Stimulated activated memory B cell treated with anti-CD40 and anti-IgM and Interleukin-4, amounts not matched to agents 10 μg/mL and 1 μg/mL and 100 μg/mL, for 72 hours (primary cell): ENCODE measurements at regions not wholly inside any gene's neighbourhood (a gene's known extent, or its start where the extent isn't known, plus 50 kb on each side); places are given as distances from the start of the nearest gene placed in this dataset.

Experiments used
- ATAC-seq: fragments of 150-1000 bp; cut with Tn5 transposase; 2 replicates; pipeline ENCODE4 v1.10.0; 2021
- H3K27ac Mint-ChIP-seq: one replicate; pipeline ENCODE4 v1.8.0; 2022; ENCODE audit warnings: mild to moderate bottlenecking, mixed read lengths
- H3K27me3 Mint-ChIP-seq: one replicate; pipeline ENCODE4 v1.8.0; 2022; ENCODE audit warnings: mixed read lengths
- H3K36me3 Mint-ChIP-seq: one replicate; pipeline ENCODE4 v1.8.0; 2022; ENCODE audit warnings: mixed read lengths
- H3K4me1 Mint-ChIP-seq: one replicate; pipeline ENCODE4 v1.8.0; 2022; ENCODE audit warnings: mixed read lengths
- H3K4me3 Mint-ChIP-seq: one replicate; pipeline ENCODE4 v1.8.0; 2022; ENCODE audit warnings: mild to moderate bottlenecking, moderate library complexity, mixed read lengths
- H3K9me3 Mint-ChIP-seq: one replicate; pipeline ENCODE4 v1.8.0; 2022; ENCODE audit warnings: mixed read lengths

DNA sequence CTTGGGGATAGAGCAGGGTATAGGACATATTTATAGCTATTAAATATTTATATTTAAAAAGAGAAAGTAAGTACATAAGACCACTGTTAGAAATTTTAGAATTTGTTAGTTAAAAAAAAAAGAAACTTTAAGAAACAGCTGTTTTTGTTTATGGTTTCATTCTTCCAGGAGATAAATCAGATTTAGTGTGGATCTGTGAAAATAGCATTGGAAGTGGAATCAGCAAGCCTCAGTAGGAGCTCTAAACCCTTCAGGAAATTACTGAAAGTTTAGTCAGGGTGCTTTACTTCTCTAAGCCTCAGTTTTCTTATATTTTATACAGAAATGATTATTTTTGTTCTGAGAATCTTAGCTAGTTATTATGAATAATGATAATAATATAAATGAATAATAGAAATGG is 316.0 kb upstream of the NOVA1 start:
- Mint-ChIP-seq H3K36me3 (no peaks in the 10 kb centered on the region), H3K27ac (no peak overlapping the region), H3K4me3 (no peak overlapping the region), H3K4me1 (no peaks in the 10 kb centered on the region), H3K9me3 (peaks cover 8% of the 10 kb centered on the region), H3K27me3 (no peaks in the 10 kb centered on the region)
- ATAC-seq = no peak

DNA sequence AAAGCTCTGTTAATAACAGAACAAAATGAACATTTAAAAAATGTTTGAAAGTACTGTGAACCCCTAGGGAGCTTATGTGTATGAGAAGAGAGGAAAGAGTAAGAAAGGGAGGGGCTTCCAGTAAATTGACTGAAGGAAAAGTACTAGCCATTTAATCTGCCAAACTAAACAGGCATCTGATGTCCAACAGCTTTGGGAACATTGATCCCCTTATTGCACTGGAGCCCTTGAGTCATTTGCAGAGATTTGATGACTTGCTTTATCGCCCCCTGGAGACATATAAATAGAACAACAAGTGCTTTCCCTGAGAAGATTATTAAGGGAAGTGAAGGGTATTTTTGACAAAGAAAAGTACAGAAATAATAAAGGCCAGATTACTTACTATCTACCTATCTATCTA is 319.3 kb upstream of the NOVA1 start:
- ATAC-seq = no peak
- Mint-ChIP-seq H3K36me3 (no peaks in the 10 kb centered on the region), H3K9me3 (peaks cover 8% of the 10 kb centered on the region), H3K4me1 (no peaks in the 10 kb centered on the region), H3K27ac (no peak overlapping the region), H3K27me3 (no peaks in the 10 kb centered on the region), H3K4me3 (no peak overlapping the region)

DNA sequence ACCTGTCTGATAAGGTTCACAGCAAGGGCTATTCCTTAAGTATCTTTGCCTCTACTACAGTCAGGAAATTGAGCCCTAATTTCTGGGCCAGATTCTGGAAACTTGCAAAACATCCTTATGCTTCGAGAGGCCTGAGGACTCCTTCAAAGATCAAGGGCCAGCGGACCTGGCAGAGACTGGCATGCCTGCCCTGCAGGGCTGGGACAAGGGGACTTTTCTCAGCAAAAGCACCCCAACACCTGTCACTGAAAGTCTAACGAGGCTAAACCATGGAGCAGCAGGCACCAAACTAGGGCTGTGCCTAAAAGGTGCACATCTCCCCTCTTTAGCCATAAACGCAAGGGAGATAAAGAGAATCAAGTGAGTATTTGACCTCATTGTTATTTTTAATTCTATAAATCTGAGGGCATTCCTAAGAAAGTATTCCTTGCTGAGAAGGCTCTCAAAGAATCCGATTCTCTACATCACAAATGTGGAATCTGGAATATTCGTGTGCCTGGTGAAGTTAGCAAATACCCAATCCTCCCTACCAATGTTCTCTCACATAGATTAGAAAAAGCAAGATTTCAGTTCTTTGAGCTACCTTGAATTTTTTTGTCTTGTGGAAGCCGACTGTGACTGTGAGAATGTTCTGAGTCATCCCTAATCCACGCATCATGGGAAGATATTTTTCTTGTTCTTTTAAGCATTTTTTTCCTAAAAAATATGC is 328.2 kb upstream of the NOVA1 start:
- Mint-ChIP-seq H3K36me3 (no peaks in the 10 kb centered on the region), H3K4me1 (no peaks in the 10 kb centered on the region), H3K27me3 (no peaks in the 10 kb centered on the region), H3K4me3 (no peak overlapping the region), H3K27ac (no peak overlapping the region), H3K9me3 (no peaks in the 10 kb centered on the region)
- ATAC-seq = no peak

DNA sequence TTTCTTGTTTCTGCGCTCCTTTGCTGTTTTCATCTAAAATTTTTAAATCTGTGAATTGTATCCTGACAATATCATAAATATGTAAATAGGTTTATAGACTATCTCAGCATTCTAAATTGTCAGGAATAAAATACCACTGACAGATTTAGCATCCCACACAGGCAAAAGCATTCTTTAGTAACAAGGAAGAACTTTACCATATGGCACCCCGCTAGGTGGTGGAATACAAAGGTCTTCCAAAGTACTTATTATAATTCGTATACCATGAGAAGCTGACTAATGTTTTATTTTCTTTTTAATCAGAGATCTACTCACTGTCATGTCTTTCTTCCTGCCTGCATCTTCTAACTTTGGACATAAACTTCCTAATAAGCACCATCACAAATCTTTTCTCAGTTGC is 328.8 kb upstream of the NOVA1 start:
- ATAC-seq = no peak
- H3K4me3 Mint-ChIP-seq = no peak overlapping the region
- H3K27me3 Mint-ChIP-seq = no peaks in the 10 kb centered on the region
- no peaks in the 10 kb centered on the region for H3K9me3 Mint-ChIP-seq
- H3K27ac Mint-ChIP-seq = no peak overlapping the region
- no peaks in the 10 kb centered on the region for H3K4me1 Mint-ChIP-seq
- H3K36me3 Mint-ChIP-seq = no peaks in the 10 kb centered on the region

DNA sequence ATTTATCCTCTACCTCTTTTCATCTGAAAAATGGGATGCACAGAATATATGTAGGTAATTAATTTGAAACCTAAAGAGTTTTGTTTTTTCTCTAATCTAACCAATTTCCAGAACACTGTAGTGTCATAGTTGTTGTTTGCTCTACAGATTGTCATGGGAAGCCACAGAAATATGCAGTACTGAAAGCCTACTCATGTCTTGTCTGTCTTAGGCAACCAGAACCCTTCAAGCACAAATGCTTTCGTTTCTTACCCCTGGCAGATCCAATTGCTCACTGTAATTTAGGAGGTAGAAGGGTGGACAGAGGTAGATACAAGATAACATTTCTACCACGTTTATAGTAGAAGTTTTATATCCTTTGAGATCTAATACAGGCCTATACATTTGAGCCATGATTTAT is 330.2 kb upstream of the NOVA1 start:
- Mint-ChIP-seq H3K9me3 (no peaks in the 10 kb centered on the region), H3K4me1 (no peaks in the 10 kb centered on the region), H3K4me3 (no peak overlapping the region), H3K27me3 (no peaks in the 10 kb centered on the region), H3K36me3 (no peaks in the 10 kb centered on the region), H3K27ac (no peak overlapping the region)
- ATAC-seq = no peak

DNA sequence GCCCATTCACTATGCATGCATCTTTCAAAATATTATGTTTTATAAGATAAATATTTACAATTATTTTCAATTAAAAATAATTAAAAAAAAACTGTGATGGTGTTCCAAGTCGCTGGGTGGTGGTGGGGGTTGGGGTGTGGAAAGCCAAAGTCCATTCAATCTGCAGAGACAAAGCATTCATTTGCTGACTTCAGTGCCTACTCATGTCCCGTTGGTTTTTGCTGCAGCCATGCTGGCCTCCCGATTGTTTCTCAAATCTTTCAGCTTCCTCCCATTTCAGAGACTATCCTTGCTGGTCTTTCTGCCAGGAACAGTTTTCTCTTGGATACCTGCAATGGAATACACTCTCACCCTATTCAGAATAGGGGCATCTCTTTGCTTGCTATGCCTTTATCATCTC is 331.5 kb upstream of the NOVA1 start:
- no peaks in the 10 kb centered on the region for H3K36me3 Mint-ChIP-seq
- H3K4me3 Mint-ChIP-seq = no peak overlapping the region
- no peak for ATAC-seq
- no peaks in the 10 kb centered on the region for H3K4me1 Mint-ChIP-seq
- H3K27ac Mint-ChIP-seq = no peak overlapping the region
- H3K9me3 Mint-ChIP-seq = no peaks in the 10 kb centered on the region
- H3K27me3 Mint-ChIP-seq = no peaks in the 10 kb centered on the region

DNA sequence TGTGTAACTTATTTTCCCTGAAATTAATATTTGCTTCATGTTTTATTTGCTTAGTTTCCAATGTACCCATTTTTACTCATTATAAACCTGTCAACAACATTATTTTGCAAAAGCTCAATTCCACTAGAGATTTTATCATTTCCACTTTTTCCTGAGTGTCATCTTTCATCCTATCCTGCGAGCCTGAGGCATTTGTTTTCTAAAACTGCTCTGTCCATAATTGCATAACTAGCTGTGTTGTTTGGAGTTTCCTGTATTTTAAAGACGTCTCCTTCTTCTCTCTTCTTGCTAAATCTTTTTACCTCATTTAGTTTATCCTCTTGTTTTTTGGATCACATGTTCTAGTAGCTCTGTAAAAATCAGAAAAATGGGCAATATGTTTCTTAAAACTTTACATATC is 332.7 kb upstream of the NOVA1 start:
- no peaks in the 10 kb centered on the region for H3K27me3 Mint-ChIP-seq
- no peak overlapping the region for H3K4me3 Mint-ChIP-seq
- no peaks in the 10 kb centered on the region for H3K9me3 Mint-ChIP-seq
- H3K4me1 Mint-ChIP-seq = no peaks in the 10 kb centered on the region
- H3K36me3 Mint-ChIP-seq = no peaks in the 10 kb centered on the region
- no peak for ATAC-seq
- H3K27ac Mint-ChIP-seq = no peak overlapping the region

DNA sequence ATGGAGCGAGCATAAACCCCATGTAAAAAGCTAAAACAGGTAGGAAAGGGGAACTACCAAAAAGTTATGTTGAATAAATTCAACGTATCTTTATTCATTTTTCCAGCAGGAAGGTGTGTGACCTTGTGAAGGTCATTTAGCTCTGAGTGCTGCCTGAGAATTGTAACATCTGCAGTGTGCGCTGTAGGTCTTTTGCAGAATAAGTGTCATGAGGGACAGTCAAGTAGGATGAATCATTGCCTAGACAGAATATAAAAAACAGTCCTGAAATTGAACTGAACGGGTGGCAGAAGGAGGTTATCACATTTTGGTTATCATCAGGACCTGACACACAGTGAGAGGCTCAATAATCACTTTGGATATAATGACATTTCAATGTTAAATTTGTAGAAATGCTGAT is 334.8 kb upstream of the NOVA1 start:
- Mint-ChIP-seq H3K4me1 (no peaks in the 10 kb centered on the region), H3K9me3 (no peaks in the 10 kb centered on the region), H3K27ac (no peak overlapping the region), H3K27me3 (no peaks in the 10 kb centered on the region), H3K4me3 (no peak overlapping the region), H3K36me3 (no peaks in the 10 kb centered on the region)
- no peak for ATAC-seq

DNA sequence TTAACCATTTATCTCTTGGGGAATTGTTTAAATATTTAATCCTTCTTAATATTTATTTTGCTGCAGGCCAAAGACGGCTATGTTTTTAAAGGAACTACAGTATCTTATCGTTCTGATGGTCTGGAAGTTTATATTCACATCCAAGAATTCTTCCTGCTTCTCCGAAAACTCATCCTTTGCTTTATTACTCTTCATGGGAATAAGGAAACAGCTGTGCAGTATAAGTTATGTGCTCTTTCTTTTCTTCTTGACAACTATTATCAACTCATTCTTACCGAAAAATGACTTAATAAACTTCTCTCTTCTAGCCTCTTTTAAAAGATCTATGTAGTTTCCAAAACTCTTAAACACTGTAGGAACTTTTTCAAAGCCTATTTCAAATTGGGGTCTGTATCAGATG is 335.6 kb upstream of the NOVA1 start:
- no peak for ATAC-seq
- H3K27me3 Mint-ChIP-seq = no peaks in the 10 kb centered on the region
- H3K36me3 Mint-ChIP-seq = no peaks in the 10 kb centered on the region
- no peak overlapping the region for H3K4me3 Mint-ChIP-seq
- H3K4me1 Mint-ChIP-seq = no peaks in the 10 kb centered on the region
- H3K9me3 Mint-ChIP-seq = no peaks in the 10 kb centered on the region
- H3K27ac Mint-ChIP-seq = no peak overlapping the region

DNA sequence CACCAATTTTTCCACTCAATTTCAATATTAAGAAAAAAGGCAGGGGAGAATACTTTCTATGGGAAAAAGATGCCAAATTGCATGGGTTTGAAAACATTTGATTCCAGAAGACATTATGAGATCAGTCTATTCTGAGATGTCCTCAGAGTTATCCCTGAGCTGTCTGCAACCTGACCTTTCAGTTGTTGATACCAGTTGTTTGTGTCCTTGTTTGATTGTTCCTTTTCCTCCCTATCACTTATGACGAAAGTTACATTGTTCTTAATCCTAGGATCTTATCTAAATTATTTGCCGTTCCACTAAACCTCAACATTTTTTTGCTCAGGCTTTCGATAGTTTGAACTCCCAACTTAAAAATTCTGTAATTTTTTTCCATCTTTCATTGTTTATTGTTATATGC is 336.3 kb upstream of the NOVA1 start:
- H3K27ac Mint-ChIP-seq = no peak overlapping the region
- H3K27me3 Mint-ChIP-seq = no peaks in the 10 kb centered on the region
- no peaks in the 10 kb centered on the region for H3K36me3 Mint-ChIP-seq
- no peak overlapping the region for H3K4me3 Mint-ChIP-seq
- H3K9me3 Mint-ChIP-seq = no peaks in the 10 kb centered on the region
- no peak for ATAC-seq
- H3K4me1 Mint-ChIP-seq = no peaks in the 10 kb centered on the region

DNA sequence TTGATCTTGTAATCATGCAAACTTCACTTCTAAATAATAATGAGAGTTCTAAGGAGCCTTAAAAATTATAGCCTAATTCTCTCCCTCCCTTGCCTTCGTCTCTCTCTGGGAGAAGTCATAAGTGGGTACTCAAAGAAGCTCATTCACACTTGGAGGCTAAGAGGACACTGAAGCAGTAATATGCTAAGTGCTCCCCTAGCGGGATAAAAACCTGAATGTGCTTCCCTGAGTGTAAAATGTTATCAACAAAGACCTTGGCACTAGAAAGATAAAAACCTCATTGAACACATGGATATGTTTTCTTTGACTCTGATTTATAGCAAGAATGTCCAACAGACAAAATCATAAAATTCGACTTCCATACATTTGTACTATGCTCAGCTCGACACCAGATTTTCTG is 337.9 kb upstream of the NOVA1 start:
- H3K4me3 Mint-ChIP-seq = no peak overlapping the region
- no peaks in the 10 kb centered on the region for H3K4me1 Mint-ChIP-seq
- H3K27me3 Mint-ChIP-seq = no peaks in the 10 kb centered on the region
- no peaks in the 10 kb centered on the region for H3K36me3 Mint-ChIP-seq
- no peak for ATAC-seq
- peaks cover 4% of the 10 kb centered on the region for H3K9me3 Mint-ChIP-seq
- no peak overlapping the region for H3K27ac Mint-ChIP-seq

DNA sequence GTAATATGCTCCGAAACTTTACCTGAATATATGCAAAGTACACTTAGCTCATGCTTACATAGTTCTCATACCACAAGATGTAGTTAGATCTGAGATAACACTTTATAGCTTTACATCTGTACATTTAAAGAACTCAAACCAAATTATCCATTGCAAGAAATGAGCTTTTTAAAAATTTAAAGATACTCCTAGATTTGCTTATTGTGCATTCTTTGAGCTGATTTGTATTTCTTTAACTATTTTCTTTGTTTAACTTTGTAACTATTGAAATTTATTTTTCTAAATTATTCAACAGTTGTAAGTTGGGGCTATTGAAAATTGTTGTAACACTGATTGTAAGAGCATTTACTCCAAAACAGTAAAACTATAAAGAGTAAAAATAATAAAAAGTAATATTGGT is 340.2 kb upstream of the NOVA1 start:
- Mint-ChIP-seq H3K36me3 (no peaks in the 10 kb centered on the region), H3K27ac (no peak overlapping the region), H3K4me1 (no peaks in the 10 kb centered on the region), H3K9me3 (peaks cover 4% of the 10 kb centered on the region), H3K27me3 (no peaks in the 10 kb centered on the region), H3K4me3 (no peak overlapping the region)
- ATAC-seq = no peak

DNA sequence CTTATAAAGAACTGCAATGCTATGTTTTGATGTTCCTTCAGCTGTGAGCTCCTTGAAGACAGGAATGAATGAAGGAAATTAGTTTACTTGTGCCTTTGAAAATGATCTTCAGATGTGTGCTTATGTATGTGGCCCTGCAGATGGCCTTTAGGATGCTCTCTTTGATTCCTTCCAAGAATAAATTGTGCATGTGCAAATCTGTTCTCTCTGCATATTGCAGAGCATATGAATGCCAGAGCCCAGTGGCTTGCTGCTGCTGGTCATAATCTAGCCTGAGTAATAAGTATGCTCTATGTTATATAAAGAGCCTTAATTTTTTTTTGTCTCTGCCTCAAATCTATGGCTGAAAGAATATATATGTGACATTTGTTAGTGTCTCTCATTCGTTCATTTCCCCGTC is 341.9 kb upstream of the NOVA1 start:
- H3K9me3 Mint-ChIP-seq = peaks cover 6% of the 10 kb centered on the region
- no peak for ATAC-seq
- no peaks in the 10 kb centered on the region for H3K36me3 Mint-ChIP-seq
- H3K27ac Mint-ChIP-seq = no peak overlapping the region
- H3K4me1 Mint-ChIP-seq = no peaks in the 10 kb centered on the region
- H3K4me3 Mint-ChIP-seq = no peak overlapping the region
- H3K27me3 Mint-ChIP-seq = no peaks in the 10 kb centered on the region

DNA sequence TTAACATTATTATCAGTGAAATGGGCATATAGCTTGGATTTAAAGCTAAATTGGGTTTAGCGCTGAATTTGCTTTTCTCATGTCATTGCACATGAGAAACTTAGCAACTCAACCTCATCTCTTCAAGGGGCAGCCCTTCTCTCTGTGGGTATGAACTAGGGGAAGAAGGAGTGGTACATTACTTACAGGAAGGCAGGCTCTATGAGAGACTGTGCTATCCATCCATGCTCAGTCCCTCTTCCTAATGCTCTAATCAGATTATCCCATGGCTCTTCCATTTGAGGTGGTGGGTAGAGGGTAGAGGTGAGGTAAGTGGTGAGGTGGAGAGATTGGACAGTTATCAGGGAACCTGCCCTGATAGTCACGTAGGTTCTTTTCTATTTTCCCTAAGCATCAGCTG is 343.7 kb upstream of the NOVA1 start:
- ATAC-seq = no peak
- Mint-ChIP-seq H3K27ac (no peak overlapping the region), H3K4me3 (no peak overlapping the region), H3K36me3 (no peaks in the 10 kb centered on the region), H3K9me3 (peaks cover 6% of the 10 kb centered on the region), H3K27me3 (no peaks in the 10 kb centered on the region), H3K4me1 (no peaks in the 10 kb centered on the region)

DNA sequence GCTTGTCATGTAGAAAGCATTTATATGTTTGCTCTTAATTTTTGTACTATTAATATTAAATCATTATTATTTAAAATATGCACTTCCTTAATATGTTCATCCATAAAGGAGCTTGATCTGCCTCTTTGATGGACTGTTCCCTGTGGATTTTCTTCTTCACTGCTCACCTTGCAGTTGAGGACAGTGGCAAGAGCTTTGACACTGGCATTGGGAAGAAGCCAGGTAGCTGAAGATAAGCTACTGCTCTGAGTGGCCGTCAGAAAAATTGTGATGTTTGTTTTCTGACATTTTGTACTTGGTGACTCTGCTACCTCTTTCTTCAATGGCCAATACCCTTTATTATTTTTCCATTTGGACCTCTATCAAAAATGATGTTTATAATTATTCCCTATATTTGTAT is 349.4 kb upstream of the NOVA1 start:
- peaks cover 7% of the 10 kb centered on the region for H3K9me3 Mint-ChIP-seq
- ATAC-seq = no peak
- no peaks in the 10 kb centered on the region for H3K4me1 Mint-ChIP-seq
- H3K27me3 Mint-ChIP-seq = no peaks in the 10 kb centered on the region
- no peak overlapping the region for H3K4me3 Mint-ChIP-seq
- no peak overlapping the region for H3K27ac Mint-ChIP-seq
- no peaks in the 10 kb centered on the region for H3K36me3 Mint-ChIP-seq

DNA sequence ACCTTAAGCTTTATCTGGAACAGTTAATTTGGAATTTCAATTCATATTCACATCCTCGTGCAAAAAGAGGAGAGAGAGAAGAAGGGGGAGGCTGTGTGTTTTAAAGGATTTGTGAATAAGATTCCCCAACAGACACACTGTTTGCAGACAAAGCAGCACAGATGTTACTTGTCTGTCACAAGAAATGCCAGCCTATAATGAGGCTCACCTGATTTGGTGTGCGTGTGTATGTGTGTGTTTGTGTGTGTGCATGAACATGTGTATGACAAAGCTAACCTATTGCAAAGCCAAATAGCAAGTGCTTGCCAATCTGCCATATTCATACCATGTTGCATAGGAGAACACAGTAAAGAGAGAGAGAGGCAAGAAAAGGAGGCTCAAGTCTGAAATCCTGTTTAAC is 361.6 kb upstream of the NOVA1 start:
- no peak overlapping the region for H3K4me3 Mint-ChIP-seq
- no peaks in the 10 kb centered on the region for H3K36me3 Mint-ChIP-seq
- no peaks in the 10 kb centered on the region for H3K27me3 Mint-ChIP-seq
- H3K9me3 Mint-ChIP-seq = peaks cover 7% of the 10 kb centered on the region
- no peaks in the 10 kb centered on the region for H3K4me1 Mint-ChIP-seq
- no peak overlapping the region for H3K27ac Mint-ChIP-seq
- no peak for ATAC-seq
